Suprapubic skin (tissue), 4 donors: ENCODE measurements at regions not wholly inside any gene's neighbourhood (a gene's known extent, or its start where the extent isn't known, plus 50 kb on each side); places are given as distances from the start of the nearest gene placed in this dataset.

ENCODE experiments used
- DNase-seq, 2 donors: peaks; one replicate each; pipeline ENCODE4 v3.0.0-alpha.2; 2019; ENCODE audit warnings: low spot score in 2 of 2
- H3K27ac ChIP-seq: fragments of 200-600 bp; sonication (generic); one replicate; pipeline ENCODE4 v1.5.1; 2019
- H3K27me3 ChIP-seq: fragments of 200-600 bp; sonication (generic); one replicate; pipeline ENCODE4 v1.5.1; 2019
- H3K36me3 ChIP-seq: fragments of 200-600 bp; sonication (generic); one replicate; pipeline ENCODE4 v1.5.1; 2019
- H3K4me1 ChIP-seq: fragments of 200-600 bp; sonication (generic); one replicate; pipeline ENCODE4 v1.5.1; 2019
- H3K4me3 ChIP-seq: fragments of 200-600 bp; sonication (generic); one replicate; pipeline ENCODE4 v1.5.1; 2019; ENCODE audit warnings: mild to moderate bottlenecking
- H3K9me3 ChIP-seq: fragments of 200-600 bp; sonication (generic); one replicate; pipeline ENCODE4 v1.5.1; 2019
- CTCF ChIP-seq, 2 donors: fragments of 200-600 bp in 1 of 2; fragments of 450-650 bp in 1 of 2; sonication (generic) in 1 of 2; IDR thresholded peaks; one replicate each; pipeline ENCODE4 v1.5.1; 2016 to 2019; ENCODE audit warnings: antibody characterized with exemption in 2 of 2, mild to moderate bottlenecking in 1 of 2, moderate library complexity in 1 of 2
- EP300 ChIP-seq: sonication (generic); formaldehyde crosslinking; IDR thresholded peaks from one replicate; pipeline ENCODE4 v1.6.1; 2017; ENCODE audit warnings: antibody characterized with exemption
- POLR2A ChIP-seq, 2 donors: fragments of 450-650 bp; IDR thresholded peaks; one replicate each; pipeline ENCODE4 v1.6.1; 2017; ENCODE audit warnings: antibody characterized with exemption in 2 of 2, mild to moderate bottlenecking in 2 of 2, moderate library complexity in 2 of 2
- POLR2AphosphoS5 ChIP-seq, 3 donors: sonication (generic); formaldehyde crosslinking; IDR thresholded peaks; one replicate each; pipeline ENCODE4 v1.6.1; 2017; ENCODE audit warnings: antibody characterized with exemption in 3 of 3
- WGBS: methylation state at CpG from one replicate; pipeline ENCODE4 v1.1.5; 2018; 5-methylcytosine and 5-hydroxymethylcytosine counted together

DNA sequence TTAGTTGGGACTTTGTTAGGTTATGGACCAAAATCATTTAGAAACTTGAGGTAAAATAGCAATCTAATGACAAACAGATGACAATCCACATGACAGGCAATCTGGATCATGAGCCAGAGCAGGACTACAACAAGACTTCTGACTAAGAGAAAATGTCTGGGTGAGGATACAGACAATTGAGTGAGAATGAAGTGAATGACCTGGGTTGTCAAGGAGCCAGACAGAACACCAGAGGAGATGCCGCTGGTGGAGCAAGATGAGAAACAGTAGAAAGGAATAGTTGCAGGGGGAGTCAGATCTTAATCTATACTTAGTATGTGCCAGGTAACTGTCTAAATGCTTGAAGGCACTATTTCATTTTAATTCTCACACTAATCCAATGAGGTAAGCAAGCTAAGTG, 277.8 kb downstream of the PRELID2 start:
- no peak for TF ChIP-seq CTCF (IDR thresholded peaks at IDR 0.05)
- WGBS, result 81% methylated on average over 1 of the region's 1 CpG

GRCh38 chr5:145554399-145554798, 280.7 kb downstream of the PRELID2 start:
- no peaks in the 10 kb centered on the region for H3K9me3 ChIP-seq
- H3K4me1 ChIP-seq, result no peaks in the 10 kb centered on the region
- no peaks in the 10 kb centered on the region for H3K27me3 ChIP-seq
- H3K27ac ChIP-seq, result no peak overlapping the region
- H3K4me3 ChIP-seq, result no peak overlapping the region
- no peak for DNase-seq
- H3K36me3 ChIP-seq, result no peaks in the 10 kb centered on the region
- no peak for TF ChIP-seq CTCF (IDR thresholded peaks at IDR 0.05)
- TF ChIP-seq POLR2AphosphoS5 (IDR thresholded peaks at IDR 0.05), result no peak
- TF ChIP-seq POLR2A (IDR thresholded peaks at IDR 0.05), result no peak
- no peak for TF ChIP-seq EP300

More for the DNA sequence above, 277.8 kb downstream of the PRELID2 start:
- Histone ChIP-seq H3K36me3 (no peaks in the 10 kb centered on the region), H3K27me3 (no peaks in the 10 kb centered on the region), H3K9me3 (no peaks in the 10 kb centered on the region), H3K4me1 (no peaks in the 10 kb centered on the region), H3K4me3 (no peak overlapping the region), H3K27ac (no peak overlapping the region)
- no peak for DNase-seq

DNA sequence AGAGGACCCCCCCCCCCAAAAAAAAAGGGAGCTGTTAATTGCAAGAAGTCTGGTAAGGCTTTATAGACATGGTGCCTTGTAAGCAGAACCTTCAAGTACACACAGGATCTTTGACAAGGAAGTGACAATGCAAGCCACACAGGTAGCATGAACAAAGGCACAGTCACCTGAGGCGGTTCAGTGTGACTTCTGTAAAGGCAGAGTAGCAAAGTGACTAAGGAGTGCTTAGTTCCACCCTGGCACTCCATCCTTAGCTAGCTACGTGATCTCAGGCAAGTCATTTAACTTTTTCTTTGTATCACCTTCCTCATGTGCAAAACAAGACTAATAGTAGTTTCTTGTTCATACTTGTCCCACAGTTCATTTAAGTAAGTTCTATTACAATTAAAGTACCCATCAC, 282.0 kb downstream of the PRELID2 start:
- no peaks in the 10 kb centered on the region for H3K36me3 ChIP-seq
- H3K27ac ChIP-seq, result no peak overlapping the region
- TF ChIP-seq POLR2AphosphoS5 (IDR thresholded peaks at IDR 0.05) (no peak), CTCF (IDR thresholded peaks at IDR 0.05) (no peak), POLR2A (IDR thresholded peaks at IDR 0.05) (no peak), EP300 (no peak)
- no peaks in the 10 kb centered on the region for H3K4me1 ChIP-seq
- H3K4me3 ChIP-seq, result no peak overlapping the region
- no peaks in the 10 kb centered on the region for H3K9me3 ChIP-seq
- 52% methylated on average over 2 of the region's 2 CpGs for WGBS
- DNase-seq, result no peak
- H3K27me3 ChIP-seq, result no peaks in the 10 kb centered on the region

DNA sequence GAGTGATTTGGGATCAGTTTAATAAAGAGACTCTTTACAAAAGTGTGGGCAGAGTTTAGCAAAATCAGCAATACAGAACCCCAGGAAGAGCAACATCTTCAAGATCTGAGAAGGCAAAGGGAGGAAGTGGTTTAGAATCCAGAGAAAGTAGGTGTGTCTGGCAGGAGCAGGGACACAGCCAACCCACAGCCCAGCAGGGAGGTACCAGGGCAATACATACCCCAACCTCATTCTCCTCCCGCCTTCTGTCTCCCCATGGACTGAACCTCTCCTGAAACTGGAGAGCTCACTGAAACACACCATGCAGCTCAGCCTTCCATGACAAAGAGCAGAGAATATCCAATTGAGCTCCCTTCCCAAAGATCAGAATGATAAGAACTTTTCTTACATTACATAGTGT, 283.4 kb downstream of the PRELID2 start:
- WGBS, result 91% methylated on average over 1 of the region's 1 CpG
- no peak for TF ChIP-seq POLR2AphosphoS5 (IDR thresholded peaks at IDR 0.05)

GRCh38 chr5:145548097-145548496, 287.0 kb downstream of the PRELID2 start:
- DNase-seq, result no peak
- TF ChIP-seq EP300 (no peak), POLR2AphosphoS5 (IDR thresholded peaks at IDR 0.05) (no peak), CTCF (IDR thresholded peaks at IDR 0.05) (no peak), POLR2A (IDR thresholded peaks at IDR 0.05) (no peak)
- no peaks in the 10 kb centered on the region for H3K4me1 ChIP-seq
- H3K9me3 ChIP-seq, result no peaks in the 10 kb centered on the region
- no peaks in the 10 kb centered on the region for H3K36me3 ChIP-seq
- no peak overlapping the region for H3K4me3 ChIP-seq
- no peaks in the 10 kb centered on the region for H3K27me3 ChIP-seq
- H3K27ac ChIP-seq, result no peak overlapping the region

More for the DNA sequence above, 283.4 kb downstream of the PRELID2 start:
- Histone ChIP-seq H3K27ac (no peak overlapping the region), H3K4me1 (no peaks in the 10 kb centered on the region), H3K9me3 (no peaks in the 10 kb centered on the region), H3K4me3 (no peak overlapping the region), H3K27me3 (no peaks in the 10 kb centered on the region), H3K36me3 (no peaks in the 10 kb centered on the region)
- DNase-seq, result no peak

GRCh38 chr5:145544401-145544800, 290.7 kb downstream of the PRELID2 start:
- no peaks in the 10 kb centered on the region for H3K4me1 ChIP-seq
- no peaks in the 10 kb centered on the region for H3K9me3 ChIP-seq
- no peak overlapping the region for H3K27ac ChIP-seq
- no peaks in the 10 kb centered on the region for H3K36me3 ChIP-seq
- no peak for DNase-seq
- no peak overlapping the region for H3K4me3 ChIP-seq
- TF ChIP-seq POLR2A (IDR thresholded peaks at IDR 0.05) (no peak), POLR2AphosphoS5 (IDR thresholded peaks at IDR 0.05) (no peak), EP300 (no peak), CTCF (IDR thresholded peaks at IDR 0.05) (no peak)
- no peaks in the 10 kb centered on the region for H3K27me3 ChIP-seq
